Non-pigmented ciliary epithelial cell (primary cell): ENCODE measurements at regions not wholly inside any gene's neighbourhood (a gene's known extent, or its start where the extent isn't known, plus 50 kb on each side); places are given as distances from the start of the nearest gene placed in this dataset.
"Not testable (repeated sequence)": the region's sequence is repeated elsewhere in the genome, so short reads cannot be mapped to it uniquely, and the experiment has no call there.

ENCODE experiments used
- DNase-seq: peaks from one replicate; pipeline ENCODE4 v3.0.0-alpha.2; 2010; ENCODE audit warnings: low read depth

DNA sequence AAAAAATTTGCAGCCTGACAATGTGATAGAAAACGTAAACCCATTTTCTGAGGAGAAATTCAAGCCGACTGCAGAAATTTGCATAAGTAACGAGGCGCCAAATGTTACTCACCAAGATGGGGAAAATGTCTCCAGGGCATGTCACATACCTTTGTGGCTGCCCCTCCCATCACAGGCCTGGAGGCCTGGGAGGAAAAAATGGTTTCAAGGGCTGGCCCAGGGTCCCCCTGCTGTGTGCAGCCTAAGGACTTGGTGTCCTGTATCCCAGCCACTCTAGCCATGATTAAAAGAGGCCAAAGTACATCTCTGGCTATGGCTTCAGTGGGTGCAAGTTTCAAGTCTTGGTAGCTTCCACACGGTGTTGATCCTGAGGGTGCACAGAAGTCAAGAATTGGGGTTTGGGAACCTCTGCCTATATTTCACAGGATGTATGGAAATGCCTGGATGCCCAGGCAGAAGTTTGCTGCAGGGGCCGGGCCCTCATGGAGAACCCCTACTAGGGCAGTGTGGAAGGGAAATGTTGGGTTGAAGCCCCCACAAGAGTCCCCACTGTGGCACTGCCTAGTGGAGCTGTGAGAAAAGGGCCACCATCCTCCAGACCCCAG lies 1842.3 kb downstream of the PCDH9 start:
- no peak for DNase-seq

- DNase-seq: no peak
Measured at GRCh38 chr13:65378943-65379519, 1851.1 kb downstream of the PCDH9 start.

- no peak for DNase-seq
Measured at GRCh38 chr13:65378484-65378883, 1851.7 kb downstream of the PCDH9 start.

GRCh38 chr13:65368832-65369231 lies 1861.3 kb downstream of the PCDH9 start:
- DNase-seq: no peak

- DNase-seq: no peak
Measured at GRCh38 chr13:65353951-65354350, 1876.2 kb downstream of the PCDH9 start.

DNA sequence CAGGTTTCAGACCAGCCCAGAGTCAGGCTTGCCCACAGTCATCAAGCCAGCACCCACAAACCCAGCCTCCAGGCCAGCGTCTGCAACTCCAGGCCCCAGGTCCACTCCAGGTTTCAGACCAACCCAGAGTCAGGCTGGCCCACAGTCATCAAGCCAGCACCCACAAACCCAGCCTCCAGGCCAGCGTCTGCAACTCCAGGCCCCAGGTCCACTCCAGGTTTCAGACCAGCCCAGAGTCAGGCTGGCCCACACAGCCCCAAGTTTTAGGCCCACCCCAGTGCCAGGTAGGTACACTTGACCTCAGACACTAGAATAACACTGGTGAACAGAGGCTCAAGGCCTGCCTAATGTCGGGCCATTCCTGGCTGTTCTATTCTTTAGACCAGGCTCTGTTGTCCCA lies 1877.0 kb downstream of the PCDH9 start:
- DNase-seq: not testable (repeated sequence)

- no peak for DNase-seq
Measured at GRCh38 chr13:65347420-65348030, 1882.6 kb downstream of the PCDH9 start.

DNA sequence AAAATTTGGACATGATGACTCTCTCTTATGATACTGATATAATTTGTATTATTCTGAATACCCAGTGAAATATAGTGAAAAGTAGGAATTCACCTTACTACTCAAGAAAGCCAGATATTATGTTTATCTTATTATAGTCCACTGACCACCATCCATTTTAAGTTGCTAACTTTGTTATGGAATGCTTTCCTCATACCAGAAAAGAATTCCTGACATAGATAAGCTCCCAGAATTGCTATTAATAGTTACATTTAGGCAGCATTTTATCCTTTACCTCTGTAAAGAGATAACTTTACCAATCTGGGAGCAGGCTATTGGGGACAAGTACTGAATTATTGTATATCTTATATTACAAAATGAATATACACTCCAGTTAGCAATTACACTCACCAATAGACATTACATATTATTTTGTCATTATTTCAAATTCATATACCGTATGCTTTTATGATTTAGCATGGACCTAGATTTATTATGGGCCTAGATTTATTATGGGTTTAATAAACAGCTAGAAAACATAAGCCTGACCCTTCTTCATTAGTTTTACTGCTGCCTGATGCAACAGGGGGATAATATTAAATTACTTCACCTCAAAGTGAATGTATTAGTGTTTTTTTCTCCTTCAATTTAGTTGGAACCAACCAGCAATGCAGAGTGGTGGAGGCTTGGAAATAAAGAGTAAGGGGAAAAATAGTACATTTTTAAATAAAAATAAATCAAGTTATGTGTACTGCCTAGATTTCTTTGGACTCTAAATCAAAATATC lies 1886.1 kb downstream of the PCDH9 start:
- DNase-seq: no peak

DNA sequence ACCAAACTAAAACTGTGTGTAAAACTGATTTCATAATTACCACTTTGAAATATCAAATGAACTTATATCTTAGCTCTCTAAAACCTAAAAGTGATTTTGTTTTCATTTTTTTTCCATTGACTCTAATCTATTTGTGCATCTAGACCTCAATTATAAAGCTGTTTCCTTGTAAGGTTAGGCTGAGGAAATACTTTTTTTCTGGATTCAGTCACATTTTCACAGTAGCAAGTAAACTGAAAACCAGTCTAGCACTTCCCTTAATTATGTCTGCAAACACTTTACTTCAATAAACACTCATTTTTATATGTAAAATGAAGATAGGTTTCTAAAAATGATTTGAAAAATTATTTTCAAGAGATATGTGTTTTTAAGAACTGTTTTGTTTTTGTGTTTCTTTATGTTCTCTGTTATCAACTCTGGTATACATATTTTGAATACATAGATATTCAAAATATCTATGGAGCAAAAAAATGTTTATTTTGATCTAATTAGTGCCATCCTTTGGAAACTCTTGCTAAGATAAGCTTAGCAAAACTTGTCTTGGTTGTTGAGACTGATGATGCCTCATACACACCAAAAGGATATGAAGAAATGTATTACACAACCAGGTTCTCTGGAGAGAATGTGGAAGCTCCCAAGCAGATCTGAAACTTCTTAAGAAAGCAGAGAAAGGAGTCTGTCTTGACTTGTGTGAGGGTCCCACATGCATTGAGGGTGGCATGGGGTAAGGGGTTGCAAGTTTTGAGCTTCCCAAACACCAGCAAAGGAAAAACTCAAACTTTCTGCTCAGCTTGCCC lies 1887.4 kb downstream of the PCDH9 start:
- DNase-seq: no peak

GRCh38 chr13:65339241-65339640 lies 1890.9 kb downstream of the PCDH9 start:
- DNase-seq: no peak

- peak; percentile 55 for DNase-seq
Measured at GRCh38 chr13:65336916-65337315, 1893.2 kb downstream of the PCDH9 start.

DNA sequence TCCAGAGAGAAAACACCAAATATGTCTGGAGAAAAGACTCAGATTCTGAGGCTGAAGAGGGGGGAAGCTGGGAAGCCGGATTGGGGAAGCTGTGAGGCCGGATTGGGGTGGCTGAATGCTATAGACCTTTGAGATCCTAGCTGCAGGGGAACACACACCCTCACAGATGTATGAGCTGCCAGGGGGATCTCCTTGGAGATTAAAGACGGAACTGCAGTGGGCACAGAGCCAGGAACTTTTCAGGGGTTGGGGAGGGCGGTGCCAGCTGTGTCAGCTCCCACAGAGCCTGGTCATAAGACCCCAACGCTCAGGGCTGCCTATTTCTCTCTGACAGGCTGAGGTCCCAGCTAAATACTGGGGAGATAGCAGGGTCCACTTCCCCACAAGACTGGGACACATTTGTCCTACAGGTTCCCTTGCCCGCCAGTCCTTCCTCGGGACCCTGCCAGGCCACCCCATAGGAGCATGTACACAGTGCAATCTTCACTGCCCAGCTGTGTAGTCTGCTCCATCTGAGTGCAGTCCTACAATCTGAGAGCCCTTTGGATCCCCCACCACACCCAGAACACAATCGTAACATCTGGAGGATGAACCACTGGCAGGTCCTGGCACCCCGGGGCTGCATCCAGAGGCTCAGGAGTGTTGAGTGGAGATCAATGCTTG lies 1893.9 kb downstream of the PCDH9 start:
- no peak for DNase-seq

GRCh38 chr13:65330691-65331090 lies 1899.4 kb downstream of the PCDH9 start:
- DNase-seq: no peak

DNA sequence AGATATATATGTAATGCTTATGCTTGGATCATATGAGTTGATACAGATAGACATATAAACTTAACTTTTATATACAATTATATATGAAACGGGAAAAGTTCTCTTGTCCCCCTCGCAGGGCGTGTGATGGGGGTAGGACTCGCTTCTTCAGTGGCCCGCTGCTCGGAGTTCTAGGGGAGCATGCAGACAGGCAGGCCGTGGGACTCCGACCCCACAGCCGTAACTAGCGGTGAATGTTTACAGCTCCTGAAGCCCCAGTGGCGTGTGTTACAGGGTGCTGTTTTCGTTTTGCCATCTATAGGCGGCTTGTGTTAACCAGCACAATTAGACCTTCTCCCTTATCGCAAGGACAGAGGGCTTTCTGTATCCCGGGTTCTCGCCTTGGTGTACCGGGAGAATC lies 1899.8 kb downstream of the PCDH9 start:
- DNase-seq: no peak

DNA sequence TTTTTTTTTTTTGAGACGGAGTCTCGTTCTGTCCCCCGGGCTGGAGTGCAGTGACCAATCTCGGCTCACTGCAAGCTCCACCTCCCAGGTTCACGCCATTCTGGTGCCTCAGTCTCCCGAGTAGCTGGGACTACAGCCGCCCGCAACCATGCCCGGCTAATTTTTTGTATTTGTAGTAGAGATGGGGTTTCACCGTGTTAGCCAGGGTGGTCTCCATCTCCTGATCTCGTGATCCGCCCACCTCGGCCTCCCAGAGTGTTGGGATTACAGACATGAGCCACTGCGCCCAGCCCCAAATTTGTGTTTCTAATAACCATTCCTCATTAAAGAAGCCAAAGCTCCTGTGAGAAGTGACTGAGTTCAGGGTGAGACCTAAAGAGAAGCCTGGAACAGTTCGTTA lies 1906.9 kb downstream of the PCDH9 start:
- not testable (repeated sequence) for DNase-seq

- DNase-seq: not testable (repeated sequence)
Measured at GRCh38 chr13:65321423-65321822, 1908.7 kb downstream of the PCDH9 start.

- no peak for DNase-seq
Measured at GRCh38 chr13:65314008-65314407, 1916.1 kb downstream of the PCDH9 start.

DNA sequence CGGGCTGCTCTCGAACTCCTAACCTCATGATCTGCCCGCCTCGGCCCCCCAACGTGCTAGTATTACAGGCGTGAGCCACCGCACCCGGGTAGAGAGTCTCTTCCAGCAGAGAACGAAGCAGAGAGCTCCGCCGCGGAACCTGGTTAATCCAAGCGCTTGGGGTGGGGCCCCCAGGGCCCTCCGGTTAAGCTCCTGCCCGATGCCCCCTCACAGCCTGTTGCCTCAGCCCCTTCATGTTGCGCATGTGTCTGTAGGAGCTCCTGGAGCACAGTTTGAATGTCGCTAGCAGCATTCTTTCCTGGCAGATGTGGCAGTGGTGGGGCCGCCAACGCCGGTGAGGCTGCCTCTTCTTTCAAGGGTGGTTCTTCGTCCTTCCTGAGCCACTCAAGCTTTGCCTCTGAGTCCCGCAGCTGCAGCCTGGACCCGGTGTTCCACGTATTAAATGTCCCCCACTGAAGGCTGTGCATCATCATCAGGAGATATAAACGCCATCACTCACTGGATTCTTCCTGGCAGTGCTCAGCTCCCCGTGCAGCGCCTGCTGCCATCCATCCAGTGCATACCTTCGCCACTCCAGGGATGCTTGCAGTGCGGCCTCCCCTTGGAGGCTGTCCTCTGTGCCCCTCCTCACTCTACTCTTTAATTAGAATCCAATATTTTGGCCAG lies 1919.3 kb downstream of the PCDH9 start:
- no peak for DNase-seq

GRCh38 chr13:65309906-65310305 lies 1920.2 kb downstream of the PCDH9 start:
- no peak for DNase-seq

GRCh38 chr13:65308729-65309128 lies 1921.4 kb downstream of the PCDH9 start:
- not testable (repeated sequence) for DNase-seq

DNA sequence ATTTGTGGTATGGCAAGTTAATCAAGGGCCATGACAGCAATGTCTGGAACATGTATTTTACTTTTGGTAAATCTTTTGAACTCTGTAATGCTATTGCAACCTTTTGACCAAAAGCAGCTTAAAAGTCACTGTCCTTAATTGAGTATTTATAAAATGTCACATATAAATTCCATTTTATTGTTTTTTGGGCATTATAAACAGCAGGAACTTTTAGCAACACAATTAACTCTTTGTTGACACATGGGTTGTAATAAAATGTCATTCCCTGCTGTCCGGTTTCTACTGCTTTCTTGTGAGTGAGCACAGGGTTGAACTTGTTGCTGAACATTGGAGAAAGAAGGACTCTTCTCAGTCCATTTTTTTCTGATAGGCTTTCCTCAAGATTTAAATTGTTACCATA lies 1923.1 kb downstream of the PCDH9 start:
- no peak for DNase-seq
